22Rv1 (cell line): ENCODE measurements at regions not wholly inside any gene's neighbourhood (a gene's known extent, or its start where the extent isn't known, plus 50 kb on each side); places are given as distances from the start of the nearest gene placed in this dataset.
"Not testable (repeated sequence)": the region's sequence is repeated elsewhere in the genome, so short reads cannot be mapped to it uniquely, and the experiment has no call there.

Source experiments
- ZFX ChIP-seq: fragments of 450-650 bp; IDR thresholded peaks from 2 replicates; pipeline ENCODE4 v1.6.1; 2017; ENCODE audit warnings: antibody characterized with exemption, borderline replicate concordance
- TF ChIP-seq, protein P1 (sequence below): fragments of 450-650 bp; IDR thresholded peaks from 2 replicates; pipeline ENCODE4 v1.5.1; 2017; ENCODE audit warnings: mild to moderate bottlenecking

DNA sequence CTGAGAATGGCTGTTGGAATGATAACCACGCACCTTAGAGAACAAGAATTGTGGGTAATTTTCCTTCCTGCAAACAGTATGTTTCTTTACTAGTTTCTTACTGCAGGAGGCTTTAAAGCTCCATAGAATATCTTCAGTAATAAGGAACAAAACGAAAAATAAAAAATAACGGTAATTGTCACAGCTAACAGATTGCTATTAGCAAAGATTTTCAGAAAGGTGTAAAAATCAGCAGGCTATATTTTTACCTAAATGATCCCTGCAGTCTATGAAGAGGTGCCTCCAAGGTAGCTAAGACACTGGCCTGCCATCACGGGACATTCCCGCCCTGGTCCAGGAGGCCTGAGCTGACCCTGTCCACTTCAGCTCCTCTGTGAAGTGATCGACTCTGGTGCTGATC lies 127.6 kb upstream of the KCNJ18 start:
- TF ChIP-seq, protein P1, sequence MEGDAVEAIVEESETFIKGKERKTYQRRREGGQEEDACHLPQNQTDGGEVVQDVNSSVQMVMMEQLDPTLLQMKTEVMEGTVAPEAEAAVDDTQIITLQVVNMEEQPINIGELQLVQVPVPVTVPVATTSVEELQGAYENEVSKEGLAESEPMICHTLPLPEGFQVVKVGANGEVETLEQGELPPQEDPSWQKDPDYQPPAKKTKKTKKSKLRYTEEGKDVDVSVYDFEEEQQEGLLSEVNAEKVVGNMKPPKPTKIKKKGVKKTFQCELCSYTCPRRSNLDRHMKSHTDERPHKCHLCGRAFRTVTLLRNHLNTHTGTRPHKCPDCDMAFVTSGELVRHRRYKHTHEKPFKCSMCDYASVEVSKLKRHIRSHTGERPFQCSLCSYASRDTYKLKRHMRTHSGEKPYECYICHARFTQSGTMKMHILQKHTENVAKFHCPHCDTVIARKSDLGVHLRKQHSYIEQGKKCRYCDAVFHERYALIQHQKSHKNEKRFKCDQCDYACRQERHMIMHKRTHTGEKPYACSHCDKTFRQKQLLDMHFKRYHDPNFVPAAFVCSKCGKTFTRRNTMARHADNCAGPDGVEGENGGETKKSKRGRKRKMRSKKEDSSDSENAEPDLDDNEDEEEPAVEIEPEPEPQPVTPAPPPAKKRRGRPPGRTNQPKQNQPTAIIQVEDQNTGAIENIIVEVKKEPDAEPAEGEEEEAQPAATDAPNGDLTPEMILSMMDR, result not testable (repeated sequence)
- TF ChIP-seq ZFX, result not testable (repeated sequence)
